HG03064 (cell line): ENCODE measurements at regions not wholly inside any gene's neighbourhood (a gene's known extent, or its start where the extent isn't known, plus 50 kb on each side); places are given as distances from the start of the nearest gene placed in this dataset.

ENCODE experiments used
- ATAC-seq: cut with Tn5 transposase; IDR thresholded peaks from one replicate; pipeline ENCODE4 v1.9.1; 2021; ENCODE audit warnings: low read depth; ENCODE audit not compliant: unreplicated experiment

DNA sequence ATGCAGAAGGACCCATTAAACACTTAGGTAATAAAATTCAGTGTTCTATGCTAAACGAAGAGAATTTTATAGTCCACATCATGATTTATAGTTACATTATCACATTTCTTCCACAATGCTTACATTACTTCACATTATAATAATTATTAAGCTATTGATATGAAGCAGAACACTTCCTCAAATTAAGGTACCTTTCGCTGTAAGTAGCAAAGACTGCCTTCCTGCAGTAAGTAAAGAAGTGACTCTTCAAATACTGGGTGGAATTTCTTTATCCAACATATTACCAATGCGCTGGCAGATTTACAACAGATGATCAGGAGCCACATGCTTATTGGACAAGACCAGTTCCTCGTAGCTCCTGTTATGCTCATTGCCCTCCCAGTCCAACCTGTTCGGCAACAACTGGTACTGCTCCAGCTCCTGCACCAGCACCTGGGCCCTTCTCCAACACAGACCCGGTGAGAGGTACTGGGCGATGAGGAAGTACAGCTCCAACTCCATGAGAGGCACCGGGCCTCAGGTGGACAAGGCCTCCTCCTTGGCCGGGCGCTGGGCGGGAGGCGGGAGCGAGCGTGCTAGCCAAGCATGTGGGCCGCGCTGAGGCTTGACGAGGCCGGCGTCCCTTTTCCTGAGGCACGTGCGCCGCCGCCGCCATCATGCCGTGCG, 210.7 kb upstream of the ATP2B1 start:
- ATAC-seq, result no peak

DNA sequence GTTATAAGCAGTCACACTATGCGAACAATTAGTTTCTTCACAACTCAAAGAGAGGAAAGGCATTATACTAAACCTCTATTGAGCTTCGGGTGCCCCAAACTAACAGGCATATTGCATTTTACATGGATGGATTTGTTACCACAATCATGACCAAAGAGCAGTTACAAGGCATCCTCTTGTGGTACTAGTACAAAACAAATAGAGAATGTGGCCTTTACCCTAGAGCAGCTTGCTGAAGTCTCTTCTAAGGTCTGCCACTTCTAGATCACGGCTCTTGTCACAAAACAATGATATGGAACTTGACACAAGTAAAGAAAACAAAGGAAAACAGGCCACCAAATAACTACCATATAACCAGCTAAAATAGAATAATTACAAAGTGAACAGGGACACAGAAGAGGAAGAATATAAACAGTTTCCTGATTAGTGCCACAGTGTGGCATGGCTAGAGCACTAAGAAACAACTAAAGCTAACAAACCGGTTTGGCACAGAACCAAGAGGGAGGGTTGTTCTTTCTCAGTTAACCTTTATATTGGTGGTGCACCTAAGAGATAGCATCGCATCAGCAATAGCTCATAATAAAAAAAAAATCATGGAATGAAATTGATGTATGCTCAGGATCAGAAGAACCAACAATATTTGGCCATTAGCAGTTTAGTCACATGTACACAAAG, 209.7 kb upstream of the ATP2B1 start:
- no peak for ATAC-seq

DNA sequence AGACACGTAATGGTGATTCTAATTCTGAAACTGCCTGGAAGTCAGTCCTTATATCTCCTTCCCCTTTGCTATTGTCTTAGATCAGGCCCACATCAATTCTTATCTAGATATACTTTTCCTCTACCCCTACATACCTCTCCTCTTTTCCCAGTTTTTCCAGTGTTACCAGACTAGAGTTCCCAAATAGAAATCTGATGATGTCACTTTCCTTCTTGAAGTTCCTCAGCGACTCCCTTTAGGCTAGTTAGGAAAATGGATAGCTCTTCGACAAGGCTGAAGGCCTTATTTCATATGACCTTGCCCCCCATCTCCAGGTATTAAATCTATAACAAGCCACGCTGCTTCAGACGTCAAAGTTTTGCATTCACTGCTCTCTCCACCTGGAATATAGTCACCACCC, 201.1 kb upstream of the ATP2B1 start:
- ATAC-seq, result no peak

DNA sequence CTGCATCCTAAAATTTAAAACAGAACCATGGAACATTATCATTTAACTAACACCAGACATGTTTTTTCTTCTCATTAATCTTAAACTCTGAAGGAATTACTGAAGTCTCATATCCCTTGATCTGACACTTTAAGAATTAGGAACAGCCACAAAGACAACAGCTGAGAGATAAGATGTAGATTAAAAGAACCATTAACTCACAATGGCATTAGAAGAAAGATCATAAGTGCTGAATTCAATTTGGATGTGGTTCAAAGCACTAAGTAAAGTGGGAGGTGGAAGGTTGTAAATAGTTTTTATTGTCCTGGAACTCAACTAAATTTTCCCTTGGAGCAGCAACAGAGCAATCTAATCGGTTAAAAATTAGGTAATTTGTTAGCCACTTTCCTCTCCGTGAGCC, 199.0 kb upstream of the ATP2B1 start:
- ATAC-seq, result no peak

DNA sequence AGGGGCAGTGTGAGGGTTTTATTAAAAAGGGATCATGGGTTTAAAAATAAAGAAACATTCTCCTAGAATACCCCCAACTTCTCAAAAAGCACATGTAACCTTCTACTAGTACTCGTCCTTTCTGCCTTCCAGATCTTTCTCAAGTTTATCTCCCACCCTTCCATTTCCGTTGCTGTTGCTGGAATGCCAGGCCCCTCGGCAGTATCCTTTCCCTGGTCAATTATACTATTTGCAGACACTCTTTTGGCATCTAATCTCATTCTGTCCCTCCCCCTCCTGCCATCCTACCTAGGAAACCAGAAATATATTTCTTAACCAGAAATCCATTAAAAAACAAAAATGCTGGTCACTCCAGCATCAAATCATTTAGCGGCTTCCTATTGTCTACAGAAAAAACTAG, 198.2 kb upstream of the ATP2B1 start:
- no peak for ATAC-seq

DNA sequence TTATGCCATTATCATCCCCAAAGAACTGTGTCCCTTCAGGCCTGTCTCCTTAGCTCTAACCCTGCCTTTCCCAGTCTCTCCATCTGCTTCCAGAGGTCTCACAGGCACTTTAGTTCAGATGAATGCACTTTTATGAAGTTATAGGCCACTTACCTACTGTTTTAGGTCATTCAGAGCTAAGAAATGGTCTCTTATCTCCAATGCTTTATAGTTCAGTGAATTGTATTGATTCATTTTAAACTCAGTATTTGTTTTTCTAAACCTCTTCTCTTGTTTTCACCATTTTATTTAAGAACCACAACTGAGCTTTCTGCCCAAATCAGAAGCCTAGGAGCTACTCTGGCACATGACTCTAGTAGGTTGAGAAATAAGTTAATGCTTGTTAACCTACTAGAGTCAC, 197.5 kb upstream of the ATP2B1 start:
- no peak for ATAC-seq

DNA sequence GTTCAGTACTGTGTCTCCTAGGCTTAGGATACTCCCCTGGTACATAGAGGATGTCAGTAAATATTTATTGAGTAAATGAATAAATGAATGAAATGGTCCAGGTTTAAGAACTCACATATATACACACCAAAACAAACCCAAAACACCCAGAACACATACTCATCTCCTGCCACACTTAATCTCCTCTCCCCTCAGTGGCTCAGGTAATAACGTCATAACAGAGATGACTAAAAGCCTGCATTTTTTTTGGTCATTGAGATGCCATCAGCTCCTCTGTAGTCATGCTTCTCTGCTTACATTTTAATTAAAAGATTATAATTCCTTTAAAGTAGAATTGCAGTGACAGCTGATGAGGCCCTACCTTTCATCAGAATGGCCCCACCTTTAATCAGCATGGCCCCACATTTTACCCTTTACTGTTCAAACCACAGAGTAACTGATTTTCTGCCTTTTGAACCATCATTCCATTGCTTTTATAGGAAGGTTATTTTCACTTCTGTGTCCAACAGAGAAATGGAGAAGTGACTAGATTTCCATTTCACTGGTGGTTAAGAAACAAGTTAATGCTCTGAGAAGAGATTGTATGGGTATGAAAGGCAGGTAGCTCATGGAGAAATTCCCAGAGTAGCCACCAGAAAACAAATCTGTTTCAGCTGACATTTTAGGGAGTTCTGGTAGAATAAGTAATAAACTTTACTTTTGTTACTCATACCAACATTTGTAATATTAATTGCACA, 193.4 kb upstream of the ATP2B1 start:
- ATAC-seq, result no peak

DNA sequence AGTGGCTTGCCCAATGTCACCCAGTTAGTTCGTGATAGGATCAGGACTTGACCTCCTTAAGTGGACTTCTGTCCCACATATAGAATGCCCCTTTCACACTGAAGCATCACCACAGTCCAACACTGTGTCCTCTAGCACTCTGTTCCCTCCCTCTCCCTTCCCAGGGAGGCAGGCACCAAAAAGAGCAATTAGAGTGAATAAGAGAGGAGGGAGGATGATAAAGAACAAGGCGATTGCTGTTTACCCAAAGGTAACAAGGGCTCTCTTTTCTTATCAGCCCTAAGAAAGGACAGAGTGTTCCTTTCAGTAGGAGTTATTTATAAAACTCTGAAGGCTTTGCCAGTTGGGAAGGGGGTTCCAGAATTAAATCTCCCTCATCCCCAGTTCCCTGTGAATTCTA, 192.7 kb upstream of the ATP2B1 start:
- ATAC-seq, result no peak

DNA sequence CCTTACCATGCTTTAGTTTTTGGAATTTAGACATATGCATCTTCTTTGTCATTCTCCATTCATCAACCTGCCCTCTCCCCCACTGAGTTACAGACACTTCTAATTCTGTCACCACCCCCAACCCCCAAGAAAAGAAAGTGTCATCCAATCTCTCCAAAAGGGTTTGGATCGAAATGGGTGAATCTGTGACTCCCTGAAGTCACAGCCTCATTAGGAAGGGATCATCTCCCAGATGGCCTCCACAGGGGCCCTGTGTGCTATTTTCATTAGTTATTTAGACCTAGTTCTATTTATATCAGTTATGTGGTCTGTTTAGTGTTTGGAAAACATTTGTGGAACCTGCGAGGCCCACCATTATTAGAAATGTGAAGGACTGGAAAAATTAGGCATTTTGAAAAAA, 191.0 kb upstream of the ATP2B1 start:
- no peak for ATAC-seq

DNA sequence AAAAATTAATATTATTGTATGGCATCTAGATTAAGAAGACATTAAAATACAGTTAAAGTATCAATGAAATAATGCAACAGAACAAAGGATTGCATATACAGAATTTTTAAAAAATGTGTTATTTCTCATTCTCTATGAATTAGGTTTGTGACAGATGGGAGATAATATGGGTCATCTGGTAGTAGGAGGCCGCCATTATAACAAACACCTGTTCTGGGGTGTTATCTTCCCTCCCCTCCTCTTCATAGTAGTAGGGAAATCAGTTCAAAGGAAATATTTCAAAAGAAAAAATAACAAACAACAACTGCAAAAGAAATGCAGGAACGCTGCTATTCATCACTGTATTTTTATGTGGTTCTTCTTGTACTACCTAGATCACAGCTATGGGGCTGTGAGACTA, 187.0 kb upstream of the ATP2B1 start:
- no peak for ATAC-seq

DNA sequence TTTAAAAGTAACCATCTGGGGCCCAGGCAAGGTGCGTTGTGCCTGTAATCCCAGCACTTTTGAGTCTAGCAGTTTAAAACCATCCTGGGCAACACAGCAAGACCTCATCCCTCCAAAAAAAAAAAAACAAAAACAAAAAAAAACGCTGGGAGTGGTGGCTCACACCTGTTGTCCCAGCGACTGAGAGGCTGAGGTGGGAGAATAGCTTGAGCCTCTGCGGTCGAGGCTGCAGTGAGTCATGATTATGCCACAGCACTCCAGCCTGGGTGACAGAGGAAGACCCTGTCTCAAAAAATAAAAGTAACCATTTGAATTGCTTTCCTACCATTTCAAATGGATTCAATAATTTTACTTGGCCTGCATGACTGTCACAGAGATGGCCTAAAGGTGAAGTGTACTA, 186.5 kb upstream of the ATP2B1 start:
- ATAC-seq, result no peak

DNA sequence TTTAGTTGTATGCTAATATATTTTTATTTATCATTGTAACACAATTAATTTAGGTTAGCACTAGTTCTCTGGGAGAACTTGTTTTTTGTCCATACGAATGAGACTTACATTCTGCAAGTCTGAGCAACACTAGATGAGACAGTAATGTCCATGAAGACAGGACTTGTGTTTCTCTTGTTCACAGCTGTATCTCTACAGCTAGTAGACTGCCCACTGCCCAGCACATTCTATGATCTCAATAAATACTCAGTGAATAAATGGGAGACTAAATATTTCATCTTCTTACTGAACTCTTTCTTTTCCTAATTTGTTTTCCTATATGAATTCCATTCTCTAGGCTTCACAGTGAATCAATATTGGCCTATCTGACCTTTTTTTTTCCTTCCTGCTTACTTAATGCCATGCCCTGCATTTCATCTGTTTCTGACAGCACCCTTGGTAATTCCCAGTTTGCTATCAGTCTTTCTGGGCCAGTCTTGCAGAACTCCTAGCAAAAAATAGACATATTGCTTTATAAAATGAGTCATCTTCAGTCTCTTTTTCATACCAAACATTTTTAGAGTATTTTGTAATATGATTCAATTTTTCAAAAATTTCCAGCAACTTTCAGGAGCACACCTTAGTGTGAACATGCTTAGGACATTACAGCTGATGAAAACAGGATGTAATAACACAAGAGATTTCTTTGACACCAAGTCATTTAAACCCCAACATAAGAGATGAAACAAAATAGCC, 185.5 kb upstream of the ATP2B1 start:
- no peak for ATAC-seq

DNA sequence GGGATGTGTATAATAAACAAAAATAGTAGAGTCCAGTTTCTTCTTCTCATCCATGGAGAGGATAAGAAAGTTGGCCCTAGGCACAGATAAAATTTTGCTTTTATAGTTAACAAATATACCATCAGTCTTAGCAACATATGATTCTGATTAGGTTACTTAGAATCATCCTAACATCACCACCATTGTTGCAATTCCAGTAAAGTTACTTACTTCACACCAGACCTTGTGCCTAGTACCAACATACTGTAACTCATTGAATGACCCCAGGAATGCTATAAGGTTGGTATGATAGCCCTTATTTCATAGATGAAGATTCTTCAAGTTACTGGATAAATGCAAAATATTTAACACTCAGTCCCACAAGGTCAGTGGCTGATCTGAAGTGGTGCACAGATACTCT, 183.8 kb upstream of the ATP2B1 start:
- ATAC-seq, result no peak

DNA sequence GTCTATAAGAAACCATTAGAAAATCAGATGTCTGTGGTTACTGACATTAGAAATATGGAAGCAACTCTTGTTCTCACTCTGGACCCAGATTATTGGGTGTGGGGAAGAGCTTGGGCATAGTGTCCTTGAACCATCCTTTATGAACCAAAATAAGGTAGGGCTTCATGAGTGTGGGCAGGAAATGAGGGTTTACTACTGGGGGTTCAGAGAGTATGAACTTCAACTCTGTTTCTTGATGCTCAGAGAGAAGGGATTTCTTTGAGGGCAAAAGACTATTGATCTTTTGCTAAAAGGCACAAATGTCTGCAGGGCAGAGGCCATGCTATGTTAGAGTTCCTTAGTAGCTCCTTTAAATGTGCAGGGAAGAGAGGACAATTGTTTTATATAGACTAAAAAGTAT, 183.3 kb upstream of the ATP2B1 start:
- no peak for ATAC-seq

DNA sequence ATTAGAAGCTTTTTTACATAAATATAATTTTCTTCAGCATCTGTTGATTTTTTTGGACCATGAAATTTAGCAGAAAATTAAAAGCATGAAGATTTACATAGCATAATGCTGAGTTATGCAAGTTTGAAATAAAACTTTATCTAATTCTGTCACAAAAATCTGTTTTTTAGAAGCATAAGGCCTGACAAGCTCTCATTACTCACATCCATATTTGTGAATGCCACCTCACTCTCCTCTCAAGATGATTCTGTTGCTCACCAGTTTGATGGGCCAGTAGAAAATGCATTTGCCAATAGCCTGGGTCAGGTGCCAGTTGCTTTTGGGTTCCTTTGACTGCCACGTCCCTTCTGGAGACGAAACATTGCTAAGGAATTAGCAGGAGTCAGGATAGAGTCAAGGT, 181.5 kb upstream of the ATP2B1 start:
- no peak for ATAC-seq

DNA sequence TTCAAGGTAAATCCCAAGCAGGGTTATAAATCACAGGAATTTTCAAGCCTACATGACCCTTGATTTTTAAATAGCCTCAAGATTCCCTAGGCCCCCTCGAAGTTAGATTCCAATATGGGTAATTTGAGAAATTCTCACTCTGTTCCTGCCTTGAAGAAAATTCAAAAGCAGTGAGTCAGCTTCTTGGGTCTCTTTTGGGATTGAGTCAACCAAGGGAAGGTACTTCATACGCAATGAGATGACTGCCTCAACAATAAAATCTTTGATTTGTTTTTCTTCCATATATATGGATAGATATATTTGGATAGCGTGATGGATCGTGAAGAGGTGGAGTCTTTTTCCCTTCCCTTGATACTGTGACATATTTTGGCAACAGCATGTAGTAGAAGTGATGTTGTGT, 180.4 kb upstream of the ATP2B1 start:
- ATAC-seq, result no peak

DNA sequence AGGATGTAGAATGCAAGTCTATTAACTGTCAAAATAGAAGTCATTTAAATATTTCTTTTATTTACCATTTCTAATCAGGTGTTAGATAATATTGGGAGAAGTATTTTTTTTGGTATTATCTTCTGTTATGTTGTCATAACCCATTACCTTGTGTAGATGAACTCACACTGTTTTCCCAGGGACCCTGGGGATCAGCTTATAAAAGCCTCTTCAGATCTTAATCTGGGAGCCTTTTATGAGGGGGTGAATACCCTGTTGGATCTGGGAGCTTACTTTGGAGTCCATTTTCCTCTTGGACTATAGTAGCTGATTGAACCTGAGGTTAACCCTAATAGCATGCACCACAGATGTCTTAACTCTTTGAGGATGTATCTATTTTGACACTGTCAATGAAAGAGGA, 176.3 kb upstream of the ATP2B1 start:
- ATAC-seq, result no peak

DNA sequence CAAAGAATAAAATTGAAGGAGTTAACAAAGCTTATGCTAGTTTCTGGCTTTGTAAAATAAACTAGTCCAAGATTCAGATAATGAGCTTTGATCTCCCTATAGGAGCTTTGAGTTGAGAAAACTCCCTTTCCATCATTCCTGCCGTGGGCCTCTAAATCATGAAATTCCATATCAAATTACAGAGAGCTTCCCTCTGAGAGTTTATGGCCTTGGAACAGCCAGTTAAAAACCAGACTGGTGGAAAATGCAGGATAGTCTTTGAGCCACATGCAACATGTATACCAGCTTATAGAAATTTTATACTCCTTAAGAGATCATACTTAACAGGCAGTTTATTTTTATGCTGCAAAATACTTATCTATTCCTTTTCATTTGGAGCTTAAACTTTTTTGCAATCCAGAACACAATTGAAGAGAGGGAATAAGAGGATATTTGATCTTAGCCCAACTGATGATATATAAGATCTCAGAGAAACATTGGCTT, 175.8 kb upstream of the ATP2B1 start:
- ATAC-seq, result no peak

DNA sequence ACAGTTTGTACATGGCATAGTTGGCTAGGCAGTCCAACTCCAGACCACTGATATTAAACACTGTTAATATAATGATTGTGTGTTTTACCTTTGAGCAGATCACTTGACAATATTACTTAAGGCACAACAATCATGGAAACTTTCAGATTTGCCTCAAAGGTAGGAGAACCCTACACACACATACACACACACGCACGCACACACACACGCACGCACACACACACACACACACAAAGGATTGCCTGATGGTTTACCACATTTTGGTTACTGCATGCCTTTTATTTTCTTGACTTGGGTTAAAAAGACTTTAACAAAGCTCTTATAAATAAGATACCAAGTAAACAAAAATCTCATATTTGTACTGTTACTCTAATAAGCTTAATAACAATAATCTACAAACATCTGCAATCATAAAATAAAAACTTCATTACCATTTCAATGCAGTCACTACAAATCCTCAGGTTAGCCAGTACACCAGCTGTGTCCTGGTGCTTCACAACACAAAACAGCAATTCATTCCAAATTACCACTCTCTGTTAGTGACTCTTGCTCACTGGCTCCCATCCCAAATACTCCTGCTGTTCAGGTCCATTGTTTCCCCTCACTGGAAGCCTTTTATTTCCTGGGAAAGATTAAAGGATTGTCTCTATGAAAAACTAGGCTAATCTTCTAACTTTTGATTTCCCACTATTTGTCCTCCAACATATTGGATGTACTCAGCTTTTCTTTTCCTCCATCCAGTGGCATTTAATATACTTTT, 175.2 kb upstream of the ATP2B1 start:
- no peak for ATAC-seq

DNA sequence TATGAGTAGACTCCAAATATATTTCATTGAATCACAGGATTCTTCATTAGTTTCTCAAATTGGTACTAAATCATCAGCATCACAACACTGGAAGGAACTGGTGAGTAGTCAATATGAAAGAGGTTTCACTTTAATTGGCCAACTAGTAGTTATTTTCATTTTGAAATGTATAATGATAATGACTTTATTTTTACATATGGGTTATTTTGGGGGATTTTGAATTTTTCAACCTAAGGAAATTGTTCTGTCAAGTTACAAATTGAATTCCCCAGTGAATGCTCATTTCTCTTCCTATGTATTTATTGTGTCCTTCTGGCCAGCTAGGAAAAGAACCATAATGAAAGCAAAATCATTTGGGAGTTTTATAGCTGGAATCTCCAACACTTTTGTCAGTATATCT, 174.2 kb upstream of the ATP2B1 start:
- no peak for ATAC-seq
